ENCODE measurements at regions not wholly inside any gene's neighbourhood (a gene's known extent, or its start where the extent isn't known, plus 50 kb on each side); places are given as distances from the start of the nearest gene placed in this dataset.

- DNase-seq (peak in 4 of 5 donors; percentile 18 to 54 (median 38)), ATAC-seq (peak; percentile 82 to 99 (median 94))
- Histone ChIP-seq H3K4me1 (peaks cover 0 to 5% (median 0%) of the 10 kb centered on the region in 12 donors), H3K27ac (no peak overlapping the region), H3K36me3 (no peaks in the 10 kb centered on the region), H3K4me3 (no peak overlapping the region), H3K9me3 (no peaks in the 10 kb centered on the region), H3K27me3 (peaks cover 0 to 32% (median 0%) of the 10 kb centered on the region in 9 donors)
- 42 to 53% (median 50%) methylated on average over 8 of the region's 8 CpGs for WGBS, 4 donors
- TF ChIP-seq CTCF (IDR thresholded peaks at IDR 0.05) (no peak), POLR2A (IDR thresholded peaks at IDR 0.05) (no peak)
- intact Hi-C loops (cut with DNase I), result no loop called here
Observed at GRCh38 chr12:89848732-89849131, 140.1 kb upstream of the ATP2B1 start.

- H3K36me3 ChIP-seq, result no peaks in the 10 kb centered on the region
- H3K27ac ChIP-seq, result peak overlapping the region in 1 of 12 donors; percentile 67
- no peak for DNase-seq
- no peak overlapping the region for H3K4me3 ChIP-seq
- peaks cover 0 to 37% (median 0%) of the 10 kb centered on the region in 9 donors for H3K27me3 ChIP-seq
- TF ChIP-seq POLR2A (IDR thresholded peaks at IDR 0.05) (no peak), CTCF (IDR thresholded peaks at IDR 0.05) (no peak)
- intact Hi-C loops (cut with DNase I), result no loop called here
- WGBS, 4 donors, result 87 to 97% (median 89%) methylated on average over 2 of the region's 2 CpGs
- ATAC-seq, result no peak
- peaks cover 0 to 5% (median 0%) of the 10 kb centered on the region in 12 donors for H3K4me1 ChIP-seq
- H3K9me3 ChIP-seq, result no peaks in the 10 kb centered on the region
Observed at GRCh38 chr12:89846473-89847055, 137.9 kb upstream of the ATP2B1 start.

GRCh38 chr12:89845767-89846166, 137.1 kb upstream of the ATP2B1 start:
- no peak for TF ChIP-seq CTCF (IDR thresholded peaks at IDR 0.05)
- no peak for TF ChIP-seq POLR2A (IDR thresholded peaks at IDR 0.05)
- no peak for DNase-seq
- 80 to 94% (median 91%) methylated on average over 1 of the region's 1 CpG for WGBS, 4 donors
- Histone ChIP-seq H3K4me1 (peaks cover 0 to 5% (median 0%) of the 10 kb centered on the region in 12 donors), H3K9me3 (no peaks in the 10 kb centered on the region), H3K27ac (no peak overlapping the region), H3K36me3 (no peaks in the 10 kb centered on the region), H3K27me3 (peaks cover 0 to 43% (median 0%) of the 10 kb centered on the region in 9 donors), H3K4me3 (no peak overlapping the region)
- no peak for ATAC-seq
- intact Hi-C loops (cut with DNase I), result no loop called here

- H3K27me3 ChIP-seq, result peaks cover 0 to 46% (median 0%) of the 10 kb centered on the region in 9 donors
- no peak for ATAC-seq
- H3K27ac ChIP-seq, result no peak overlapping the region
- DNase-seq, result no peak
- intact Hi-C loops (cut with DNase I), result no loop called here
- WGBS, 4 donors, result 86 to 88% (median 87%) methylated on average over 3 of the region's 3 CpGs
- H3K9me3 ChIP-seq, result no peaks in the 10 kb centered on the region
- H3K4me3 ChIP-seq, result no peak overlapping the region
- H3K4me1 ChIP-seq, result peaks cover 0 to 5% (median 0%) of the 10 kb centered on the region in 12 donors
- no peak for TF ChIP-seq CTCF (IDR thresholded peaks at IDR 0.05)
- TF ChIP-seq POLR2A (IDR thresholded peaks at IDR 0.05), result no peak
- no peaks in the 10 kb centered on the region for H3K36me3 ChIP-seq
Observed at GRCh38 chr12:89845366-89845765, 136.7 kb upstream of the ATP2B1 start.

Data from heart left ventricle (tissue), 16 donors.